ENCODE measurements at regions not wholly inside any gene's neighbourhood (a gene's known extent, or its start where the extent isn't known, plus 50 kb on each side); places are given as distances from the start of the nearest gene placed in this dataset.

- peak; percentile 77 for TF ChIP-seq CTCF (conservative IDR thresholded peaks at IDR 0.05; ENCODE audit: low read depth, low read length)
- no peak for TF ChIP-seq EZH2 (IDR thresholded peaks at IDR 0.05; ENCODE audit: low read length, unreplicated experiment)
Observed at GRCh38 chr3:161423911-161424522, 52.7 kb upstream of the SPTSSB start.

Measured in PC-3 (cell line).